HCT116 (cell line): ENCODE measurements at regions not wholly inside any gene's neighbourhood (a gene's known extent, or its start where the extent isn't known, plus 50 kb on each side); places are given as distances from the start of the nearest gene placed in this dataset.

Experiments used
- EGR1 ChIP-seq: IDR thresholded peaks from 2 replicates; pipeline ENCODE4 v1.6.1; 2012; ENCODE audit warnings: low read depth
- EZH2 ChIP-seq: fragments of 200-600 bp; sonication (generic); IDR thresholded peaks from 2 replicates; pipeline ENCODE4 v1.6.1; 2017; ENCODE audit warnings: antibody characterized with exemption, mixed run types
- FOSL1 ChIP-seq: IDR thresholded peaks from 2 replicates; pipeline ENCODE4 v1.6.1; 2012; ENCODE audit warnings: low read depth
- POLR2A ChIP-seq: IDR thresholded peaks from 2 replicates; pipeline ENCODE4 v1.7.0; 2011; ENCODE audit warnings: borderline replicate concordance; ENCODE audit not compliant: insufficient read depth, insufficient read length; ENCODE audit errors: extremely low read depth
- POLR2AphosphoS5 ChIP-seq: IDR thresholded peaks from 2 replicates; pipeline ENCODE4 v1.6.1; 2011; ENCODE audit warnings: mild to moderate bottlenecking, low read depth, low read length, moderate library complexity
- RAD21 ChIP-seq: IDR thresholded peaks from 2 replicates; pipeline ENCODE4 v1.6.1; 2012; ENCODE audit warnings: low read depth, mild to moderate bottlenecking
- SP1 ChIP-seq: IDR thresholded peaks from 2 replicates; pipeline ENCODE4 v1.6.1; 2012; ENCODE audit warnings: low read depth
- TF ChIP-seq, protein P1 (sequence below), 3 experiments: fragments of 200-600 bp in 1 of 3; sonication (generic) in 1 of 3; IDR thresholded peaks in 2 of 3; conservative IDR thresholded peaks in 1 of 3; 2 replicates each; pipeline ENCODE4 v1.5.1; 2012 to 2017; ENCODE audit warnings: low read depth in 2 of 3, low read length in 2 of 3, antibody characterized with exemption in 1 of 3, borderline replicate concordance in 1 of 3, control low read depth in 1 of 3, mild to moderate bottlenecking in 1 of 3, mixed read lengths in 1 of 3, mixed run types in 1 of 3, moderate library complexity in 1 of 3; ENCODE audit not compliant: insufficient read depth in 1 of 3

GRCh38 chr1:238648296-238648695, 738.1 kb upstream of the CHRM3 start:
- TF ChIP-seq, protein P1, sequence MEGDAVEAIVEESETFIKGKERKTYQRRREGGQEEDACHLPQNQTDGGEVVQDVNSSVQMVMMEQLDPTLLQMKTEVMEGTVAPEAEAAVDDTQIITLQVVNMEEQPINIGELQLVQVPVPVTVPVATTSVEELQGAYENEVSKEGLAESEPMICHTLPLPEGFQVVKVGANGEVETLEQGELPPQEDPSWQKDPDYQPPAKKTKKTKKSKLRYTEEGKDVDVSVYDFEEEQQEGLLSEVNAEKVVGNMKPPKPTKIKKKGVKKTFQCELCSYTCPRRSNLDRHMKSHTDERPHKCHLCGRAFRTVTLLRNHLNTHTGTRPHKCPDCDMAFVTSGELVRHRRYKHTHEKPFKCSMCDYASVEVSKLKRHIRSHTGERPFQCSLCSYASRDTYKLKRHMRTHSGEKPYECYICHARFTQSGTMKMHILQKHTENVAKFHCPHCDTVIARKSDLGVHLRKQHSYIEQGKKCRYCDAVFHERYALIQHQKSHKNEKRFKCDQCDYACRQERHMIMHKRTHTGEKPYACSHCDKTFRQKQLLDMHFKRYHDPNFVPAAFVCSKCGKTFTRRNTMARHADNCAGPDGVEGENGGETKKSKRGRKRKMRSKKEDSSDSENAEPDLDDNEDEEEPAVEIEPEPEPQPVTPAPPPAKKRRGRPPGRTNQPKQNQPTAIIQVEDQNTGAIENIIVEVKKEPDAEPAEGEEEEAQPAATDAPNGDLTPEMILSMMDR (IDR thresholded peaks at IDR 0.05 in 2 of 3, conservative IDR thresholded peaks at IDR 0.05 in 1 of 3; ENCODE audit: borderline replicate concordance in 1 of 3, insufficient read depth in 1 of 3, low read depth in 2 of 3, low read length in 2 of 3): no peak
- TF ChIP-seq POLR2AphosphoS5 (no peak), FOSL1 (no peak), POLR2A (no peak), EZH2 (no peak), RAD21 (no peak), EGR1 (no peak), SP1 (no peak)
